Progenitor cell of endocrine pancreas (in vitro differentiated cells): ENCODE measurements at regions not wholly inside any gene's neighbourhood (a gene's known extent, or its start where the extent isn't known, plus 50 kb on each side); places are given as distances from the start of the nearest gene placed in this dataset.

Experiments
- DNase-seq: peaks from one replicate; pipeline ENCODE4 v3.0.0; 2021; ENCODE audit warnings: low spot score; ENCODE audit not compliant: unreplicated experiment
- H3K27ac Mint-ChIP-seq: 2 replicates; pipeline ENCODE4 v1.8.0; 2021; ENCODE audit warnings: mild to moderate bottlenecking, moderate library complexity, mixed read lengths
- H3K27me3 Mint-ChIP-seq: 2 replicates; pipeline ENCODE4 v1.8.0; 2021; ENCODE audit warnings: mixed read lengths
- H3K36me3 Mint-ChIP-seq: 2 replicates; pipeline ENCODE4 v1.8.0; 2022; ENCODE audit warnings: mixed read lengths; ENCODE audit not compliant: insufficient read depth
- H3K4me1 Mint-ChIP-seq: 2 replicates; pipeline ENCODE4 v1.8.0; 2021; ENCODE audit warnings: low read depth, mixed read lengths
- H3K4me3 Mint-ChIP-seq: 2 replicates; pipeline ENCODE4 v1.8.0; 2021; ENCODE audit warnings: low read depth, mild to moderate bottlenecking, moderate library complexity, mixed read lengths
- H3K9me3 Mint-ChIP-seq: 2 replicates; pipeline ENCODE4 v1.8.0; 2021; ENCODE audit warnings: low read depth, mixed read lengths
- CTCF ChIP-seq: fragments of 200-600 bp; sonication (generic); IDR thresholded peaks from one replicate; pipeline ENCODE4 v1.5.0; 2021; ENCODE audit warnings: antibody characterized with exemption, mild to moderate bottlenecking; ENCODE audit not compliant: unreplicated experiment

- no peak for TF ChIP-seq CTCF
- Mint-ChIP-seq H3K27ac (no peak overlapping the region), H3K4me3 (no peak overlapping the region), H3K36me3 (no peaks in the 10 kb centered on the region), H3K4me1 (peaks cover 11% of the 10 kb centered on the region), H3K9me3 (no peaks in the 10 kb centered on the region), H3K27me3 (no peaks in the 10 kb centered on the region)
- DNase-seq = no peak
Observed at GRCh38 chr6:54629131-54629530, 217.4 kb upstream of the FAM83B start.

GRCh38 chr6:54632984-54633565 is 213.5 kb upstream of the FAM83B start:
- no peak overlapping the region for H3K27ac Mint-ChIP-seq
- H3K36me3 Mint-ChIP-seq = no peaks in the 10 kb centered on the region
- peaks cover 4% of the 10 kb centered on the region for H3K9me3 Mint-ChIP-seq
- H3K4me1 Mint-ChIP-seq = peaks cover 21% of the 10 kb centered on the region
- no peak for DNase-seq
- no peak overlapping the region for H3K4me3 Mint-ChIP-seq
- TF ChIP-seq CTCF = no peak
- H3K27me3 Mint-ChIP-seq = no peaks in the 10 kb centered on the region

GRCh38 chr6:54633601-54634000 is 213.0 kb upstream of the FAM83B start:
- no peak overlapping the region for H3K27ac Mint-ChIP-seq
- no peaks in the 10 kb centered on the region for H3K36me3 Mint-ChIP-seq
- TF ChIP-seq CTCF = no peak
- H3K4me1 Mint-ChIP-seq = peaks cover 22% of the 10 kb centered on the region
- H3K4me3 Mint-ChIP-seq = no peak overlapping the region
- peaks cover 4% of the 10 kb centered on the region for H3K9me3 Mint-ChIP-seq
- no peaks in the 10 kb centered on the region for H3K27me3 Mint-ChIP-seq
- no peak for DNase-seq

- no peaks in the 10 kb centered on the region for H3K36me3 Mint-ChIP-seq
- H3K27ac Mint-ChIP-seq = no peak overlapping the region
- H3K4me3 Mint-ChIP-seq = no peak overlapping the region
- no peaks in the 10 kb centered on the region for H3K27me3 Mint-ChIP-seq
- TF ChIP-seq CTCF = no peak
- no peak for DNase-seq
- H3K4me1 Mint-ChIP-seq = peaks cover 3% of the 10 kb centered on the region
- H3K9me3 Mint-ChIP-seq = peaks cover 4% of the 10 kb centered on the region
Observed at GRCh38 chr6:54640911-54641310, 205.7 kb upstream of the FAM83B start.

- H3K4me1 Mint-ChIP-seq = no peaks in the 10 kb centered on the region
- no peaks in the 10 kb centered on the region for H3K36me3 Mint-ChIP-seq
- no peaks in the 10 kb centered on the region for H3K27me3 Mint-ChIP-seq
- no peak overlapping the region for H3K27ac Mint-ChIP-seq
- no peak for TF ChIP-seq CTCF
- no peak for DNase-seq
- H3K4me3 Mint-ChIP-seq = no peak overlapping the region
- H3K9me3 Mint-ChIP-seq = no peaks in the 10 kb centered on the region
Observed at GRCh38 chr6:54646069-54646950, 200.3 kb upstream of the FAM83B start.
